ENCODE measurements at regions not wholly inside any gene's neighbourhood (a gene's known extent, or its start where the extent isn't known, plus 50 kb on each side); places are given as distances from the start of the nearest gene placed in this dataset.

DNA sequence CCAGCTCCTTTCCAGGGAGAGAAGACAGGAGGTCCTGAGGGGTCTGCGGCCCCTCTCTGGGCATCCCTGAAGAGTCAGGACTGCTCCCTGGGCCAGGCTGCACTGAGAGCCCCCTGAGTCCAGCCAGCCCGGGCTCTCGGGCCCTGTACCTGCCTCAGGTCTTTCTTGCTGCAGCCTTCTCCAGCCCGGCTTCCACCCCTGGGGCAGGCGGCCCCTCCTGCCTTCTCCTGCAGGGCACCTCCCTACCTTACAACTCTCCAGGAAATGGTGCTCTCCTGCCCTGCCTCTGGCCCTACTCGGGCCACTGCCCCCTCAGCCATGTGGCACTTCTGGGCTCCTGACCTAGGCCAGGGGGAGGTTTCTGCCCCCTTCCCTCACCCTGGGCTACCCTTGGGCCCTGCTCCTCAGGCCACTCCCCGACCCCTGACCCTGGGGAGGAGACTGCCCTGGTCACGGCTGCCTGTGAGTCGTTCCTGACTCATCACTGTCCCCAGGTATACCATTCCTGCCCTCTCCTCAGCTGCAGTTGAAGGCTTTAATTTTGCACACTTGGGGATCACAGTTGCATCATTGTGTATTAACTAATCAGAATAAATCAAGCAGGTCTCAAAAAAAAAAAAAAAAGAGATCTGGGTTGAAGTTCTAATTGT lies 251.1 kb downstream of the NXPE2 start:
- TF ChIP-seq, protein P1, sequence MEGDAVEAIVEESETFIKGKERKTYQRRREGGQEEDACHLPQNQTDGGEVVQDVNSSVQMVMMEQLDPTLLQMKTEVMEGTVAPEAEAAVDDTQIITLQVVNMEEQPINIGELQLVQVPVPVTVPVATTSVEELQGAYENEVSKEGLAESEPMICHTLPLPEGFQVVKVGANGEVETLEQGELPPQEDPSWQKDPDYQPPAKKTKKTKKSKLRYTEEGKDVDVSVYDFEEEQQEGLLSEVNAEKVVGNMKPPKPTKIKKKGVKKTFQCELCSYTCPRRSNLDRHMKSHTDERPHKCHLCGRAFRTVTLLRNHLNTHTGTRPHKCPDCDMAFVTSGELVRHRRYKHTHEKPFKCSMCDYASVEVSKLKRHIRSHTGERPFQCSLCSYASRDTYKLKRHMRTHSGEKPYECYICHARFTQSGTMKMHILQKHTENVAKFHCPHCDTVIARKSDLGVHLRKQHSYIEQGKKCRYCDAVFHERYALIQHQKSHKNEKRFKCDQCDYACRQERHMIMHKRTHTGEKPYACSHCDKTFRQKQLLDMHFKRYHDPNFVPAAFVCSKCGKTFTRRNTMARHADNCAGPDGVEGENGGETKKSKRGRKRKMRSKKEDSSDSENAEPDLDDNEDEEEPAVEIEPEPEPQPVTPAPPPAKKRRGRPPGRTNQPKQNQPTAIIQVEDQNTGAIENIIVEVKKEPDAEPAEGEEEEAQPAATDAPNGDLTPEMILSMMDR (IDR thresholded peaks at IDR 0.05): no peak
- TF ChIP-seq RAD21 (IDR thresholded peaks at IDR 0.05; ENCODE audit: low read length) (no peak), MEF2A (IDR thresholded peaks at IDR 0.05; ENCODE audit: borderline replicate concordance, low read depth) (no peak), EP300 (IDR thresholded peaks at IDR 0.05; ENCODE audit: borderline replicate concordance in 1 of 2, low read depth in 1 of 2, low read length in 1 of 2) (no peak), SIN3A (IDR thresholded peaks at IDR 0.05; ENCODE audit: borderline replicate concordance, low read depth, low read length) (no peak), ELF1 (IDR thresholded peaks at IDR 0.05) (no peak), FOXJ3 (CRISPR knock-in tag; IDR thresholded peaks at IDR 0.05) (no peak)
- TF ChIP-seq, protein P2, sequence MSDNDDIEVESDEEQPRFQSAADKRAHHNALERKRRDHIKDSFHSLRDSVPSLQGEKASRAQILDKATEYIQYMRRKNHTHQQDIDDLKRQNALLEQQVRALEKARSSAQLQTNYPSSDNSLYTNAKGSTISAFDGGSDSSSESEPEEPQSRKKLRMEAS (IDR thresholded peaks at IDR 0.05; ENCODE audit: low read depth): no peak
- TF ChIP-seq, protein P3, sequence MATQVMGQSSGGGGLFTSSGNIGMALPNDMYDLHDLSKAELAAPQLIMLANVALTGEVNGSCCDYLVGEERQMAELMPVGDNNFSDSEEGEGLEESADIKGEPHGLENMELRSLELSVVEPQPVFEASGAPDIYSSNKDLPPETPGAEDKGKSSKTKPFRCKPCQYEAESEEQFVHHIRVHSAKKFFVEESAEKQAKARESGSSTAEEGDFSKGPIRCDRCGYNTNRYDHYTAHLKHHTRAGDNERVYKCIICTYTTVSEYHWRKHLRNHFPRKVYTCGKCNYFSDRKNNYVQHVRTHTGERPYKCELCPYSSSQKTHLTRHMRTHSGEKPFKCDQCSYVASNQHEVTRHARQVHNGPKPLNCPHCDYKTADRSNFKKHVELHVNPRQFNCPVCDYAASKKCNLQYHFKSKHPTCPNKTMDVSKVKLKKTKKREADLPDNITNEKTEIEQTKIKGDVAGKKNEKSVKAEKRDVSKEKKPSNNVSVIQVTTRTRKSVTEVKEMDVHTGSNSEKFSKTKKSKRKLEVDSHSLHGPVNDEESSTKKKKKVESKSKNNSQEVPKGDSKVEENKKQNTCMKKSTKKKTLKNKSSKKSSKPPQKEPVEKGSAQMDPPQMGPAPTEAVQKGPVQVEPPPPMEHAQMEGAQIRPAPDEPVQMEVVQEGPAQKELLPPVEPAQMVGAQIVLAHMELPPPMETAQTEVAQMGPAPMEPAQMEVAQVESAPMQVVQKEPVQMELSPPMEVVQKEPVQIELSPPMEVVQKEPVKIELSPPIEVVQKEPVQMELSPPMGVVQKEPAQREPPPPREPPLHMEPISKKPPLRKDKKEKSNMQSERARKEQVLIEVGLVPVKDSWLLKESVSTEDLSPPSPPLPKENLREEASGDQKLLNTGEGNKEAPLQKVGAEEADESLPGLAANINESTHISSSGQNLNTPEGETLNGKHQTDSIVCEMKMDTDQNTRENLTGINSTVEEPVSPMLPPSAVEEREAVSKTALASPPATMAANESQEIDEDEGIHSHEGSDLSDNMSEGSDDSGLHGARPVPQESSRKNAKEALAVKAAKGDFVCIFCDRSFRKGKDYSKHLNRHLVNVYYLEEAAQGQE (IDR thresholded peaks at IDR 0.05; ENCODE audit: low read depth, low read length): no peak
